ENCODE measurements at regions not wholly inside any gene's neighbourhood (a gene's known extent, or its start where the extent isn't known, plus 50 kb on each side); places are given as distances from the start of the nearest gene placed in this dataset.

GRCh38 chr1:229941160-229941559 is 125.9 kb upstream of the GALNT2 start:
- no peak for DNase-seq
- CTCF ChIA-PET = no interaction called here
- no peaks in the 10 kb centered on the region for H3K36me3 Mint-ChIP-seq
- H3K9me3 Mint-ChIP-seq = no peaks in the 10 kb centered on the region
- peaks cover 19% of the 10 kb centered on the region for H3K27me3 Mint-ChIP-seq
- H3K4me3 Mint-ChIP-seq = no peak overlapping the region
- no peaks in the 10 kb centered on the region for H3K4me1 Mint-ChIP-seq
- H3K27ac Mint-ChIP-seq = peak overlapping the region; percentile 7

- Mint-ChIP-seq H3K36me3 (no peaks in the 10 kb centered on the region), H3K27me3 (peaks cover 19% of the 10 kb centered on the region), H3K9me3 (no peaks in the 10 kb centered on the region), H3K4me3 (no peak overlapping the region), H3K4me1 (no peaks in the 10 kb centered on the region), H3K27ac (no peak overlapping the region)
- CTCF ChIA-PET = no interaction called here
- DNase-seq = no peak
Measured at GRCh38 chr1:229941831-229942230, 125.2 kb upstream of the GALNT2 start.

GRCh38 chr1:229942501-229942900 is 124.5 kb upstream of the GALNT2 start:
- Mint-ChIP-seq H3K27ac (no peak overlapping the region), H3K4me3 (no peak overlapping the region), H3K36me3 (no peaks in the 10 kb centered on the region), H3K27me3 (peaks cover 19% of the 10 kb centered on the region), H3K4me1 (no peaks in the 10 kb centered on the region), H3K9me3 (no peaks in the 10 kb centered on the region)
- no peak for DNase-seq
- CTCF ChIA-PET = no interaction called here

GRCh38 chr1:229943148-229943714 is 123.8 kb upstream of the GALNT2 start:
- Mint-ChIP-seq H3K36me3 (no peaks in the 10 kb centered on the region), H3K27me3 (peaks cover 20% of the 10 kb centered on the region), H3K9me3 (no peaks in the 10 kb centered on the region), H3K4me1 (no peaks in the 10 kb centered on the region), H3K27ac (no peak overlapping the region), H3K4me3 (no peak overlapping the region)
- no peak for DNase-seq
- CTCF ChIA-PET = no interaction called here

- H3K27ac Mint-ChIP-seq = no peak overlapping the region
- DNase-seq = no peak
- CTCF ChIA-PET = no interaction called here
- no peaks in the 10 kb centered on the region for H3K9me3 Mint-ChIP-seq
- H3K4me3 Mint-ChIP-seq = no peak overlapping the region
- peaks cover 18% of the 10 kb centered on the region for H3K27me3 Mint-ChIP-seq
- no peaks in the 10 kb centered on the region for H3K36me3 Mint-ChIP-seq
- H3K4me1 Mint-ChIP-seq = no peaks in the 10 kb centered on the region
Measured at GRCh38 chr1:229943988-229944743, 122.9 kb upstream of the GALNT2 start.

GRCh38 chr1:229945795-229946194 is 121.2 kb upstream of the GALNT2 start:
- Mint-ChIP-seq H3K27ac (no peak overlapping the region), H3K36me3 (no peaks in the 10 kb centered on the region), H3K4me3 (no peak overlapping the region), H3K9me3 (no peaks in the 10 kb centered on the region), H3K4me1 (no peaks in the 10 kb centered on the region), H3K27me3 (peaks cover 11% of the 10 kb centered on the region)
- CTCF ChIA-PET = no interaction called here
- no peak for DNase-seq

GRCh38 chr1:229947968-229948367 is 119.1 kb upstream of the GALNT2 start:
- DNase-seq = no peak
- no peaks in the 10 kb centered on the region for H3K36me3 Mint-ChIP-seq
- no peak overlapping the region for H3K4me3 Mint-ChIP-seq
- CTCF ChIA-PET = no interaction called here
- H3K27me3 Mint-ChIP-seq = peaks cover 7% of the 10 kb centered on the region
- no peak overlapping the region for H3K27ac Mint-ChIP-seq
- no peaks in the 10 kb centered on the region for H3K4me1 Mint-ChIP-seq
- H3K9me3 Mint-ChIP-seq = no peaks in the 10 kb centered on the region

- H3K27ac Mint-ChIP-seq = no peak overlapping the region
- no peak for DNase-seq
- CTCF ChIA-PET = no interaction called here
- no peak overlapping the region for H3K4me3 Mint-ChIP-seq
- H3K36me3 Mint-ChIP-seq = no peaks in the 10 kb centered on the region
- H3K4me1 Mint-ChIP-seq = peaks cover 3% of the 10 kb centered on the region
- peaks cover 7% of the 10 kb centered on the region for H3K27me3 Mint-ChIP-seq
- no peaks in the 10 kb centered on the region for H3K9me3 Mint-ChIP-seq
Measured at GRCh38 chr1:229948438-229948837, 118.6 kb upstream of the GALNT2 start.

GRCh38 chr1:229949500-229949899 is 117.5 kb upstream of the GALNT2 start:
- Mint-ChIP-seq H3K4me1 (peaks cover 13% of the 10 kb centered on the region), H3K4me3 (no peak overlapping the region), H3K9me3 (no peaks in the 10 kb centered on the region), H3K27ac (no peak overlapping the region), H3K36me3 (no peaks in the 10 kb centered on the region), H3K27me3 (peaks cover 7% of the 10 kb centered on the region)
- no peak for DNase-seq
- CTCF ChIA-PET = interaction anchor here (0.6 kb wide), 1 partner anchor 217 kb away, joined by 3 read pairs; no protein-coding TSS in a partner anchor

GRCh38 chr1:229950020-229950419 is 117.0 kb upstream of the GALNT2 start:
- H3K27me3 Mint-ChIP-seq = peaks cover 7% of the 10 kb centered on the region
- no peaks in the 10 kb centered on the region for H3K36me3 Mint-ChIP-seq
- H3K9me3 Mint-ChIP-seq = no peaks in the 10 kb centered on the region
- peaks cover 17% of the 10 kb centered on the region for H3K4me1 Mint-ChIP-seq
- CTCF ChIA-PET = no interaction called here
- no peak overlapping the region for H3K4me3 Mint-ChIP-seq
- H3K27ac Mint-ChIP-seq = no peak overlapping the region
- DNase-seq = no peak

- Mint-ChIP-seq H3K27me3 (peaks cover 6% of the 10 kb centered on the region), H3K4me1 (peaks cover 17% of the 10 kb centered on the region), H3K27ac (no peak overlapping the region), H3K9me3 (no peaks in the 10 kb centered on the region), H3K4me3 (no peak overlapping the region), H3K36me3 (no peaks in the 10 kb centered on the region)
- CTCF ChIA-PET = no interaction called here
- DNase-seq = no peak
Measured at GRCh38 chr1:229950908-229951307, 116.1 kb upstream of the GALNT2 start.

- peaks cover 8% of the 10 kb centered on the region for H3K27me3 Mint-ChIP-seq
- H3K36me3 Mint-ChIP-seq = no peaks in the 10 kb centered on the region
- no peak overlapping the region for H3K4me3 Mint-ChIP-seq
- peaks cover 17% of the 10 kb centered on the region for H3K4me1 Mint-ChIP-seq
- H3K9me3 Mint-ChIP-seq = no peaks in the 10 kb centered on the region
- CTCF ChIA-PET = no interaction called here
- H3K27ac Mint-ChIP-seq = no peak overlapping the region
- no peak for DNase-seq
Measured at GRCh38 chr1:229951856-229952534, 115.0 kb upstream of the GALNT2 start.

GRCh38 chr1:229952670-229953520 is 114.1 kb upstream of the GALNT2 start:
- CTCF ChIA-PET = no interaction called here
- Mint-ChIP-seq H3K4me1 (peaks cover 17% of the 10 kb centered on the region), H3K36me3 (peaks cover 7% of the 10 kb centered on the region), H3K9me3 (peaks cover 4% of the 10 kb centered on the region), H3K4me3 (no peak overlapping the region), H3K27ac (no peak overlapping the region), H3K27me3 (peaks cover 8% of the 10 kb centered on the region)
- no peak for DNase-seq

- peaks cover 5% of the 10 kb centered on the region for H3K9me3 Mint-ChIP-seq
- CTCF ChIA-PET = no interaction called here
- H3K4me3 Mint-ChIP-seq = no peak overlapping the region
- no peak for DNase-seq
- peaks cover 7% of the 10 kb centered on the region for H3K36me3 Mint-ChIP-seq
- peak overlapping the region; percentile 38 for H3K27ac Mint-ChIP-seq
- peaks cover 17% of the 10 kb centered on the region for H3K4me1 Mint-ChIP-seq
- peaks cover 4% of the 10 kb centered on the region for H3K27me3 Mint-ChIP-seq
Measured at GRCh38 chr1:229953736-229954326, 113.2 kb upstream of the GALNT2 start.

Measured in activated naive CD4-positive, alpha-beta T cell treated with anti-CD3 and anti-CD28 coated beads, Interleukin-2, amount 10 ng/mL, durations not matched to agents 7 days and 5 days (primary cell).